ENCODE measurements at regions not wholly inside any gene's neighbourhood (a gene's known extent, or its start where the extent isn't known, plus 50 kb on each side); places are given as distances from the start of the nearest gene placed in this dataset.

- peaks cover 94% of the 10 kb centered on the region for H3K27me3 Mint-ChIP-seq (ENCODE audit: low read depth)
- no peak for DNase-seq
- no peak overlapping the region for H3K4me2 ChIP-seq (ENCODE audit: insufficient read depth, insufficient read length, low read length)
- no CpG with 5 or more reads among the region's 8 CpGs for WGBS (ENCODE audit: extremely low coverage, insufficient read length, low lambda C conversion rate)
- peaks cover 8% of the 10 kb centered on the region; the same call in 1 of the 2 replicates for H3K4me1 ChIP-seq (ENCODE audit: insufficient read depth, low read length)
- H3T11ph ChIP-seq (ENCODE audit: low read length), result no peak overlapping the region
- no peak overlapping the region for H2BK15ac ChIP-seq (ENCODE audit: low read depth, low read length)
- H3K23ac ChIP-seq (ENCODE audit: insufficient read length, low read depth, low read length), result no peak overlapping the region
- no peaks in the 10 kb centered on the region for H4K20me1 ChIP-seq (ENCODE audit: control insufficient read depth, insufficient read depth, insufficient read length)
- peaks cover 13% of the 10 kb centered on the region for H3K23me2 ChIP-seq (ENCODE audit: insufficient read length, low read depth, low read length, poor library complexity, severe bottlenecking)
- peaks cover 21% of the 10 kb centered on the region; the same call in 1 of the 2 replicates for H3K27me3 ChIP-seq (ENCODE audit: insufficient read depth, low read length)
- no peak overlapping the region for H3K9ac ChIP-seq (ENCODE audit: extremely low read depth, insufficient read length, low read length)
- TF ChIP-seq CTCF (conservative IDR thresholded peaks at IDR 0.05), result no peak
- H4K8ac ChIP-seq (replicated peaks; ENCODE audit: insufficient read length, low read depth, low read length), result no peak overlapping the region
- H3K79me2 ChIP-seq (ENCODE audit: insufficient read depth, low read length), result no peaks in the 10 kb centered on the region
- H3K14ac ChIP-seq (ENCODE audit: insufficient read depth, low read length), result no peak overlapping the region
- no peaks in the 10 kb centered on the region; a peak in 1 of 5 replicates for H3K9me3 Mint-ChIP-seq
- H3K4me1 Mint-ChIP-seq, result peaks cover 32 to 35% of the 10 kb centered on the region in 2 experiments
- H3K56ac ChIP-seq (ENCODE audit: insufficient read length, low read depth, low read length), result no peak overlapping the region
- H2AK5ac ChIP-seq (ENCODE audit: insufficient read length, low read length), result no peak overlapping the region
- no peak overlapping the region for H2BK12ac ChIP-seq (ENCODE audit: insufficient read length, low read depth, low read length)
- H3K79me1 ChIP-seq (ENCODE audit: insufficient read depth, low read depth, low read length, poor library complexity, severe bottlenecking), result no peaks in the 10 kb centered on the region
- no peak overlapping the region for H2BK5ac ChIP-seq (ENCODE audit: insufficient read length, low read length)
- H3K27ac ChIP-seq (ENCODE audit: insufficient read length, low read depth, low read length), result no peak overlapping the region
- no peak overlapping the region for H2BK120ac ChIP-seq (ENCODE audit: low read depth, low read length, poor library complexity, severe bottlenecking)
- H3K4ac ChIP-seq (ENCODE audit: low read depth, low read length), result no peak overlapping the region
- H2AFZ ChIP-seq (ENCODE audit: low read length), result no peak overlapping the region
- H3K27ac Mint-ChIP-seq, result no peak overlapping the region
- H4K5ac ChIP-seq (ENCODE audit: insufficient read length, low read depth, low read length), result no peak overlapping the region
- H2BK20ac ChIP-seq (ENCODE audit: low read depth, low read length, poor library complexity, severe bottlenecking), result no peak overlapping the region
- H3K9me3 ChIP-seq (ENCODE audit: control insufficient read depth, low read depth, low read length), result no peaks in the 10 kb centered on the region
- no peak overlapping the region for H3K18ac ChIP-seq (ENCODE audit: insufficient read length, low read depth, low read length)
- H3K36me3 Mint-ChIP-seq (ENCODE audit: insufficient read depth in 1 of 3, low read depth in 3 of 3), result no peaks in the 10 kb centered on the region; a peak in 1 of 7 replicates
- no peak overlapping the region for H4K91ac ChIP-seq (ENCODE audit: insufficient read length, low read depth, low read length)
- no peak overlapping the region for H3K4me3 Mint-ChIP-seq
Observed at GRCh38 chr6:41474213-41474933, 71.8 kb upstream of the FOXP4 start.
